ENCODE measurements at regions not wholly inside any gene's neighbourhood (a gene's known extent, or its start where the extent isn't known, plus 50 kb on each side); places are given as distances from the start of the nearest gene placed in this dataset.
"Not testable (repeated sequence)": the region's sequence is repeated elsewhere in the genome, so short reads cannot be mapped to it uniquely, and the experiment has no call there.

GRCh38 chr3:153640689-153641665 is 479.0 kb downstream of the RAP2B start:
- no peak for DNase-seq (ENCODE audit: low spot score in 2 of 2, unreplicated experiment in 2 of 2)

GRCh38 chr3:153642576-153642975 is 478.6 kb upstream of the ARHGEF26 start:
- peaks cover 25% of the 10 kb centered on the region for H3K9me3 Mint-ChIP-seq
- not testable (repeated sequence) for H3K36me3 Mint-ChIP-seq; H3K4me1 Mint-ChIP-seq; DNase-seq (ENCODE audit: low spot score in 2 of 2, unreplicated experiment in 2 of 2); H3K27ac Mint-ChIP-seq; H3K27me3 Mint-ChIP-seq (ENCODE audit: low read depth); H3K4me3 Mint-ChIP-seq

More at GRCh38 chr3:153640689-153641665, 479.0 kb downstream of the RAP2B start:
- no peaks in the 10 kb centered on the region for H3K4me1 Mint-ChIP-seq
- H3K27me3 Mint-ChIP-seq (ENCODE audit: low read depth), result no peaks in the 10 kb centered on the region
- H3K36me3 Mint-ChIP-seq, result no peaks in the 10 kb centered on the region
- no peak overlapping the region for H3K27ac Mint-ChIP-seq
- TF ChIP-seq CTCF (IDR thresholded peaks at IDR 0.05; ENCODE audit: unreplicated experiment), result no peak
- no peak overlapping the region for H3K4me3 Mint-ChIP-seq
- H3K9me3 Mint-ChIP-seq, result peaks cover 25% of the 10 kb centered on the region

GRCh38 chr3:153643471-153643870 is 477.7 kb upstream of the ARHGEF26 start:
- not testable (repeated sequence) for H3K4me3 Mint-ChIP-seq; H3K4me1 Mint-ChIP-seq; H3K27ac Mint-ChIP-seq; DNase-seq (ENCODE audit: low spot score in 2 of 2, unreplicated experiment in 2 of 2); H3K36me3 Mint-ChIP-seq; H3K27me3 Mint-ChIP-seq (ENCODE audit: low read depth)
- peaks cover 25% of the 10 kb centered on the region for H3K9me3 Mint-ChIP-seq

GRCh38 chr3:153649286-153649839 is 471.8 kb upstream of the ARHGEF26 start:
- no peak for DNase-seq (ENCODE audit: low spot score in 2 of 2, unreplicated experiment in 2 of 2)
- Mint-ChIP-seq H3K27ac (no peak overlapping the region), H3K4me1 (no peaks in the 10 kb centered on the region), H3K27me3 (ENCODE audit: low read depth) (no peaks in the 10 kb centered on the region), H3K4me3 (no peak overlapping the region), H3K9me3 (peaks cover 20% of the 10 kb centered on the region), H3K36me3 (no peaks in the 10 kb centered on the region)
- no peak for TF ChIP-seq CTCF (IDR thresholded peaks at IDR 0.05; ENCODE audit: unreplicated experiment)

GRCh38 chr3:153652076-153652475 is 469.1 kb upstream of the ARHGEF26 start:
- Mint-ChIP-seq H3K27ac (no peak overlapping the region), H3K36me3 (no peaks in the 10 kb centered on the region), H3K4me1 (no peaks in the 10 kb centered on the region), H3K4me3 (no peak overlapping the region), H3K27me3 (ENCODE audit: low read depth) (no peaks in the 10 kb centered on the region), H3K9me3 (peaks cover 18% of the 10 kb centered on the region)
- no peak for DNase-seq (ENCODE audit: low spot score in 2 of 2, unreplicated experiment in 2 of 2)
- TF ChIP-seq CTCF (IDR thresholded peaks at IDR 0.05; ENCODE audit: unreplicated experiment), result no peak

GRCh38 chr3:153657046-153657445 is 464.1 kb upstream of the ARHGEF26 start:
- Mint-ChIP-seq H3K4me1 (no peaks in the 10 kb centered on the region), H3K9me3 (peaks cover 23% of the 10 kb centered on the region), H3K27ac (no peak overlapping the region), H3K36me3 (no peaks in the 10 kb centered on the region), H3K4me3 (no peak overlapping the region), H3K27me3 (ENCODE audit: low read depth) (no peaks in the 10 kb centered on the region)
- no peak for DNase-seq (ENCODE audit: low spot score in 2 of 2, unreplicated experiment in 2 of 2)
- TF ChIP-seq CTCF (IDR thresholded peaks at IDR 0.05; ENCODE audit: unreplicated experiment), result no peak
